ENCODE measurements at regions not wholly inside any gene's neighbourhood (a gene's known extent, or its start where the extent isn't known, plus 50 kb on each side); places are given as distances from the start of the nearest gene placed in this dataset.

GRCh38 chr18:53944721-53945120 lies 279.7 kb downstream of the MBD2 start:
- no peaks in the 10 kb centered on the region for H3K4me1 ChIP-seq (replicated peaks in 1 of 2)
- H3K27ac ChIP-seq, result no peak overlapping the region
- 60 to 75% (median 71%) methylated on average over 1 to 2 of the region's 4 CpGs; no CpG with 5 or more reads in 6 of the 10 experiments for WGBS, 10 experiments
- ATAC-seq (replicated peaks in 6 of 8), result no peak
- in situ Hi-C loops (cut with MboI; ENCODE audit: low pct_unique_long_range_greater_than_20kb in 2 of 9, low sequenced_read_pairs in 9 of 9, unreplicated experiment in 9 of 9), result no loop called here
- no peak overlapping the region for H3K4me3 ChIP-seq

- ATAC-seq (replicated peaks in 6 of 8), result peak in 1 of 8 experiments; percentile 72
- H3K4me1 ChIP-seq (replicated peaks in 1 of 2), result no peaks in the 10 kb centered on the region
- WGBS, 10 experiments, result 0 to 100% (median 66%) methylated on average over 1 of the region's 1 CpG; no CpG with 5 or more reads in 6 of the 10 experiments
- no peak overlapping the region for H3K27ac ChIP-seq
- H3K4me3 ChIP-seq, result no peak overlapping the region
- in situ Hi-C loops (cut with MboI; ENCODE audit: low pct_unique_long_range_greater_than_20kb in 2 of 9, low sequenced_read_pairs in 9 of 9, unreplicated experiment in 9 of 9), result no loop called here
Measured at GRCh38 chr18:53943326-53943860, 281.1 kb downstream of the MBD2 start.

GRCh38 chr18:53941601-53942338 lies 282.7 kb downstream of the MBD2 start:
- Histone ChIP-seq H3K27ac (no peak overlapping the region), H3K4me3 (no peak overlapping the region), H3K4me1 (replicated peaks in 1 of 2) (no peaks in the 10 kb centered on the region)
- peak in 2 of 8 experiments; percentile 50 to 56 for ATAC-seq (replicated peaks in 6 of 8)
- in situ Hi-C loops (cut with MboI; ENCODE audit: low pct_unique_long_range_greater_than_20kb in 2 of 9, low sequenced_read_pairs in 9 of 9, unreplicated experiment in 9 of 9), result no loop called here

GRCh38 chr18:53937037-53937436 lies 287.4 kb downstream of the MBD2 start:
- Histone ChIP-seq H3K4me1 (replicated peaks in 1 of 2) (no peaks in the 10 kb centered on the region), H3K4me3 (no peak overlapping the region), H3K27ac (no peak overlapping the region)
- 0 to 87% (median 68%) methylated on average over 1 to 3 of the region's 3 CpGs; no CpG with 5 or more reads in 2 of the 10 experiments for WGBS, 10 experiments
- in situ Hi-C loops (cut with MboI; ENCODE audit: low pct_unique_long_range_greater_than_20kb in 2 of 9, low sequenced_read_pairs in 9 of 9, unreplicated experiment in 9 of 9), result no loop called here
- no peak for ATAC-seq (replicated peaks in 6 of 8)

GRCh38 chr18:53935803-53936202 lies 288.7 kb downstream of the MBD2 start:
- no peaks in the 10 kb centered on the region for H3K4me1 ChIP-seq (replicated peaks in 1 of 2)
- no peak overlapping the region for H3K4me3 ChIP-seq
- H3K27ac ChIP-seq, result no peak overlapping the region
- peak in 1 of 8 experiments; percentile 19 for ATAC-seq (replicated peaks in 6 of 8)
- 0 to 80% (median 33%) methylated on average over 1 to 2 of the region's 2 CpGs; no CpG with 5 or more reads in 1 of the 10 experiments for WGBS, 10 experiments
- in situ Hi-C loops (cut with MboI; ENCODE audit: low pct_unique_long_range_greater_than_20kb in 2 of 9, low sequenced_read_pairs in 9 of 9, unreplicated experiment in 9 of 9), result no loop called here

- Histone ChIP-seq H3K27ac (no peak overlapping the region), H3K4me1 (replicated peaks in 1 of 2) (no peaks in the 10 kb centered on the region), H3K4me3 (no peak overlapping the region)
- ATAC-seq (replicated peaks in 6 of 8), result peak in 1 of 8 experiments; percentile 51
- WGBS, 10 experiments, result 0 to 96% (median 50%) methylated on average over 1 to 2 of the region's 2 CpGs; no CpG with 5 or more reads in 1 of the 10 experiments
- in situ Hi-C loops (cut with MboI; ENCODE audit: low pct_unique_long_range_greater_than_20kb in 2 of 9, low sequenced_read_pairs in 9 of 9, unreplicated experiment in 9 of 9), result no loop called here
Measured at GRCh38 chr18:53935399-53935798, 289.1 kb downstream of the MBD2 start.

GRCh38 chr18:53920312-53921075 lies 304.0 kb downstream of the MBD2 start:
- ATAC-seq (replicated peaks in 6 of 8), result no peak
- in situ Hi-C loops (cut with MboI; ENCODE audit: low pct_unique_long_range_greater_than_20kb in 2 of 9, low sequenced_read_pairs in 9 of 9, unreplicated experiment in 9 of 9), result no loop called here
- WGBS, 10 experiments, result 50 to 100% (median 62%) methylated on average over 1 to 6 of the region's 25 CpGs; no CpG with 5 or more reads in 4 of the 10 experiments
- H3K27ac ChIP-seq, result no peak overlapping the region
- no peaks in the 10 kb centered on the region for H3K4me1 ChIP-seq (replicated peaks in 1 of 2)
- no peak overlapping the region for H3K4me3 ChIP-seq

GRCh38 chr18:53918091-53918490 lies 306.4 kb downstream of the MBD2 start:
- in situ Hi-C loops (cut with MboI; ENCODE audit: low pct_unique_long_range_greater_than_20kb in 2 of 9, low sequenced_read_pairs in 9 of 9, unreplicated experiment in 9 of 9), result no loop called here
- no peak for ATAC-seq (replicated peaks in 6 of 8)
- WGBS, 10 experiments, result 0 to 100% (median 34%) methylated on average over 1 to 2 of the region's 2 CpGs; no CpG with 5 or more reads in 1 of the 10 experiments
- no peaks in the 10 kb centered on the region for H3K4me1 ChIP-seq (replicated peaks in 1 of 2)
- no peak overlapping the region for H3K27ac ChIP-seq
- no peak overlapping the region for H3K4me3 ChIP-seq

GRCh38 chr18:53911200-53911599 lies 313.3 kb downstream of the MBD2 start:
- no peak overlapping the region for H3K4me3 ChIP-seq
- no peaks in the 10 kb centered on the region for H3K4me1 ChIP-seq (replicated peaks in 1 of 2)
- 17 to 100% (median 58%) methylated on average over 1 to 2 of the region's 2 CpGs; no CpG with 5 or more reads in 1 of the 10 experiments for WGBS, 10 experiments
- in situ Hi-C loops (cut with MboI; ENCODE audit: low pct_unique_long_range_greater_than_20kb in 2 of 9, low sequenced_read_pairs in 9 of 9, unreplicated experiment in 9 of 9), result no loop called here
- peak in 2 of 8 experiments; percentile 29 to 49 for ATAC-seq (replicated peaks in 6 of 8)
- no peak overlapping the region for H3K27ac ChIP-seq

GRCh38 chr18:53909668-53910067 lies 314.8 kb downstream of the MBD2 start:
- H3K27ac ChIP-seq, result no peak overlapping the region
- no peaks in the 10 kb centered on the region for H3K4me1 ChIP-seq (replicated peaks in 1 of 2)
- no peak for ATAC-seq (replicated peaks in 6 of 8)
- in situ Hi-C loops (cut with MboI; ENCODE audit: low pct_unique_long_range_greater_than_20kb in 2 of 9, low sequenced_read_pairs in 9 of 9, unreplicated experiment in 9 of 9), result no loop called here
- H3K4me3 ChIP-seq, result no peak overlapping the region
- WGBS, 10 experiments, result 14 to 84% (median 61%) methylated on average over 1 to 4 of the region's 4 CpGs; no CpG with 5 or more reads in 6 of the 10 experiments

GRCh38 chr18:53907921-53908320 lies 316.5 kb downstream of the MBD2 start:
- Histone ChIP-seq H3K4me3 (no peak overlapping the region), H3K27ac (no peak overlapping the region), H3K4me1 (replicated peaks in 1 of 2) (no peaks in the 10 kb centered on the region)
- in situ Hi-C loops (cut with MboI; ENCODE audit: low pct_unique_long_range_greater_than_20kb in 2 of 9, low sequenced_read_pairs in 9 of 9, unreplicated experiment in 9 of 9), result no loop called here
- no peak for ATAC-seq (replicated peaks in 6 of 8)

- in situ Hi-C loops (cut with MboI; ENCODE audit: low pct_unique_long_range_greater_than_20kb in 2 of 9, low sequenced_read_pairs in 9 of 9, unreplicated experiment in 9 of 9), result no loop called here
- WGBS, 10 experiments, result 0 to 100% (median 90%) methylated on average over 1 to 2 of the region's 2 CpGs; no CpG with 5 or more reads in 3 of the 10 experiments
- H3K27ac ChIP-seq, result no peak overlapping the region
- peak in 3 of 8 experiments; percentile 93 to 96 (median 93) for ATAC-seq (replicated peaks in 6 of 8)
- no peak overlapping the region for H3K4me3 ChIP-seq
- no peaks in the 10 kb centered on the region for H3K4me1 ChIP-seq (replicated peaks in 1 of 2)
Measured at GRCh38 chr18:53906681-53907080, 317.8 kb downstream of the MBD2 start.
